MCF 10A (cell line): ENCODE measurements at regions not wholly inside any gene's neighbourhood (a gene's known extent, or its start where the extent isn't known, plus 50 kb on each side); places are given as distances from the start of the nearest gene placed in this dataset.

Experiments
- BruUV-seq: library from RNA; stranded (reverse); fragments of 400-500 nt; replicated peaks from 2 replicates; lab custom pipeline; 2021; lab: Mats Ljungman, UMichigan
- CTCF ChIA-PET: fragments of 300-600 bp; sonication (Branson Sonifier 250); formaldehyde crosslinking; extraction: SDS; loops from one replicate; lab custom pipeline; 2021; ENCODE audit warnings: antibody characterized with exemption, inconsistent platforms; lab: Yijun Ruan, JAX
- POLR2A ChIA-PET: fragments of 300-600, 350-650 bp; sonication (Branson Sonifier 250); formaldehyde crosslinking; extraction: SDS; loops from one replicate; lab custom pipeline; 2020; ENCODE audit warnings: antibody characterized with exemption, inconsistent platforms; lab: Yijun Ruan, JAX
- DNase-seq: peaks from one replicate; pipeline ENCODE4 v3.0.0-alpha.2; 2018; ENCODE audit not compliant: unreplicated experiment
- H3K27ac Mint-ChIP-seq: one replicate; pipeline ENCODE4 v1.8.0; 2022; ENCODE audit warnings: mild to moderate bottlenecking, low read depth, mixed read lengths; ENCODE audit not compliant: unreplicated experiment
- H3K27me3 Mint-ChIP-seq: one replicate; pipeline ENCODE4 v1.8.0; 2022; ENCODE audit warnings: mixed read lengths; ENCODE audit not compliant: insufficient read depth, unreplicated experiment
- H3K36me3 Mint-ChIP-seq: one replicate; pipeline ENCODE4 v1.8.0; 2022; ENCODE audit warnings: mild to moderate bottlenecking, moderate library complexity, mixed read lengths; ENCODE audit not compliant: insufficient read depth, unreplicated experiment
- H3K4me1 Mint-ChIP-seq: one replicate; pipeline ENCODE4 v1.8.0; 2022; ENCODE audit warnings: mixed read lengths; ENCODE audit not compliant: insufficient read depth, unreplicated experiment
- H3K4me3 Mint-ChIP-seq: one replicate; pipeline ENCODE4 v1.8.0; 2022; ENCODE audit warnings: mild to moderate bottlenecking, moderate library complexity, mixed read lengths; ENCODE audit not compliant: unreplicated experiment
- H3K9me3 Mint-ChIP-seq: one replicate; pipeline ENCODE4 v1.8.0; 2022; ENCODE audit warnings: mixed read lengths; ENCODE audit not compliant: unreplicated experiment
- CTCF ChIP-seq: fragments of 200-600 bp; IDR thresholded peaks from one replicate; pipeline ENCODE4 v1.8.0; 2022; ENCODE audit warnings: antibody characterized with exemption, mild to moderate bottlenecking; ENCODE audit not compliant: unreplicated experiment
- intact Hi-C: fragments of 100-400 bp; cut with micrococcal nuclease; formaldehyde crosslinking; loops from 2 replicates; pipeline ENCODE4 v1.14.1; 2022

GRCh38 chr11:25758145-25758661 lies 573.7 kb upstream of the ANO3 start:
- Mint-ChIP-seq H3K36me3 (no peaks in the 10 kb centered on the region), H3K27ac (no peak overlapping the region), H3K9me3 (peaks cover 37% of the 10 kb centered on the region), H3K4me1 (no peaks in the 10 kb centered on the region), H3K27me3 (no peaks in the 10 kb centered on the region), H3K4me3 (no peak overlapping the region)
- POLR2A ChIA-PET = no interaction called here
- no peak for DNase-seq
- BruUV-seq = no TSS peak
- intact Hi-C loops = no loop called here
- TF ChIP-seq CTCF = no peak
- CTCF ChIA-PET = no interaction called here

- CTCF ChIA-PET = interaction anchor here (0.6 kb wide), 1 partner anchor 25 kb away, joined by 3 read pairs; no protein-coding TSS in a partner anchor
- Mint-ChIP-seq H3K27ac (no peak overlapping the region), H3K36me3 (no peaks in the 10 kb centered on the region), H3K27me3 (peaks cover 18% of the 10 kb centered on the region), H3K4me3 (no peak overlapping the region), H3K4me1 (no peaks in the 10 kb centered on the region), H3K9me3 (peaks cover 10% of the 10 kb centered on the region)
- TF ChIP-seq CTCF = no peak
- BruUV-seq = no TSS peak
- no peak for DNase-seq
- POLR2A ChIA-PET = no interaction called here
- intact Hi-C loops = no loop called here
Measured at GRCh38 chr11:25766332-25767015, 565.5 kb upstream of the ANO3 start.

GRCh38 chr11:25769287-25769686 lies 562.6 kb upstream of the ANO3 start:
- peaks cover 34% of the 10 kb centered on the region for H3K27me3 Mint-ChIP-seq
- CTCF ChIA-PET = interaction anchor here (0.6 kb wide), 1 partner anchor 16 kb away, joined by 3 read pairs; no protein-coding TSS in a partner anchor

More at GRCh38 chr11:25769287-25769686, 562.6 kb upstream of the ANO3 start:
- peak; percentile 34 for DNase-seq
- no peak for TF ChIP-seq CTCF
- no peak overlapping the region for H3K4me3 Mint-ChIP-seq
- BruUV-seq = no TSS peak
- H3K27ac Mint-ChIP-seq = no peak overlapping the region
- no peaks in the 10 kb centered on the region for H3K36me3 Mint-ChIP-seq
- H3K9me3 Mint-ChIP-seq = no peaks in the 10 kb centered on the region
- POLR2A ChIA-PET = interaction anchor here (0.7 kb wide), 1 partner anchor 130 kb away, joined by 4 read pairs; no protein-coding TSS in a partner anchor
- H3K4me1 Mint-ChIP-seq = no peaks in the 10 kb centered on the region
- intact Hi-C loops = no loop called here
